ENCODE measurements at regions not wholly inside any gene's neighbourhood (a gene's known extent, or its start where the extent isn't known, plus 50 kb on each side); places are given as distances from the start of the nearest gene placed in this dataset.
"Not testable (repeated sequence)": the region's sequence is repeated elsewhere in the genome, so short reads cannot be mapped to it uniquely, and the experiment has no call there.

GRCh38 chr5:124502551-124502950 lies 243.9 kb downstream of the ZNF608 start:
- DNase-seq: no peak

DNA sequence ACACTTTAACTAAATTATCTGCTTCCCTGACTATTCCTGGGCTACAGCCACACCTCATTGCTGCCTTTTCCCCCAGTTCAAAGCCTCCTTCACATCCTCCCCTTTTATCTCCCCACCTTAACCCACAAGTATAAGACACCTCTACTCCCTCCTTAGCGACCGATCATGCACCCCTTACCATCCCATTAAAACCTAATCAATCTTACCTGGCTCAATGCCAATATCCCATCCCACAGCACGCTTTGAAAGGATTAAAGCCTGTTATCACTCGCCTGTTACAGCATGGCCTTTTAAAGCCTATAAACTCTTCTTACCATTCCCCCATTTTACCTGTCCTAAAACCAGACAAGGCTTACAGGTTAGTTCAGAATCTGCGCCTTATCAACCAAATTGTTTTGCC lies 246.6 kb downstream of the ZNF608 start:
- not testable (repeated sequence) for DNase-seq

- DNase-seq: not testable (repeated sequence)
These were observed 249.5 kb downstream of the ZNF608 start for GRCh38 chr5:124496968-124497367.

GRCh38 chr5:124494540-124495116 lies 251.8 kb downstream of the ZNF608 start:
- no peak for DNase-seq

DNA sequence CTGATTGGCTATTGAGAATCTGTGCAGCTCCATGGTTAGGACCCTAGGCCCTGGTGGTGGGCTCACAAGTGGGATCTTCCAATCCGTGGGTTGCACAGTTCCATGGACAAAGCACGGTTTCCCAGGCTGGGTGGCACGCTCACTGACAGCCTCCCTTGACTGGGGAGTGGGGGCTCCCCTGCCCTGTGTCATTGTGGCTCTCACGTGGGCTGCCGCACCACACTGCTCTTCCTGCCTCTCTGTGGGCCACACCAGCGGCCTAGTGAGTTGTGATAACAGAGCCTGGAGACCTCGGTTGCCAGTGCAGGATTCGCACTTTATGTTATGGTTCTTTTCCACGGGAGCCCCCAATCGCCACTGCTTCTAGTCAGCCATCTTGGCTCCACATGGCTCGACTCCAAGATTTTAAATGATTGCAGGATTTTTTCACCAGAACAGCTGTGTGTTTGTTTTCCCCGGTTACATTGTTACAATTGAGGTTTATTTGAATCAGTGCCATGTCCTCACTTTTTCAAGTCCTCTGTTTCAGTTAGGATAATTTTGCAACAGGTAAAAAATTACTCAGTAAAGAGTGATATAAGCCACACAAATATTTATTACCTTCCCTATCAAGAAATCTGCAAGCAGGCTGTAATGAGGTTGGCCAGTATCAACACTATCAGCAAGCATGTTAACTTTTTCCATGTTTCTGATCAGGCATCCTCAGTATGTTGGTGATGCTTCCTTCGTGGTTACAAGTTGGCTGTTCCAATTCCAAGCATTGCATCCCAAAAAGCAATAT lies 253.8 kb downstream of the ZNF608 start:
- DNase-seq: no peak

GRCh38 chr5:124490315-124490714 lies 256.1 kb downstream of the ZNF608 start:
- DNase-seq: not testable (repeated sequence)

GRCh38 chr5:124481419-124481818 lies 265.0 kb downstream of the ZNF608 start:
- no peak for DNase-seq

GRCh38 chr5:124480964-124481363 lies 265.5 kb downstream of the ZNF608 start:
- DNase-seq: no peak

- DNase-seq: no peak
These were observed 266.4 kb downstream of the ZNF608 start for GRCh38 chr5:124480022-124480421.

- no peak for DNase-seq
These were observed 268.2 kb downstream of the ZNF608 start for GRCh38 chr5:124478264-124478663.

DNA sequence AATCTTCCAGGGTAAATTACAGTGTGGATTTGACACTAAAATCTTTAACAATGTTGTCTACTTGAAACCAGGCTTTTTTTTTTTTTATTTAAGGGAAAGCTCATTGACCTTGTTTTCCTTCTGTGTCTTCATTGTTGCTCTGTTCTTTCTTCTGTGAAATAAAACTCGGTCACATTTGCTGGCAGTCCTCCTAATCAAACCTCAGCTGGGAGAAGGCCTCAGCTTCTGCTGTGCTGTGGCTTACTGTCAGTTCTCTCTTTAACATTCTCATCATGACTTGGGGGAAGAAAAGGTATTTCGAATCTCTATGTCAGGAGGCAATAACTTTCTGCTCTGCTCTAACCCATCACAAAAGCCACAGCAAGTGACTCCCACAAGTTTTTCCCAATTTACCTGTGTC lies 268.9 kb downstream of the ZNF608 start:
- DNase-seq: no peak

- no peak for DNase-seq
These were observed 269.4 kb downstream of the ZNF608 start for GRCh38 chr5:124477062-124477461.

GRCh38 chr5:124474528-124475215 lies 271.8 kb downstream of the ZNF608 start:
- no peak for DNase-seq

DNA sequence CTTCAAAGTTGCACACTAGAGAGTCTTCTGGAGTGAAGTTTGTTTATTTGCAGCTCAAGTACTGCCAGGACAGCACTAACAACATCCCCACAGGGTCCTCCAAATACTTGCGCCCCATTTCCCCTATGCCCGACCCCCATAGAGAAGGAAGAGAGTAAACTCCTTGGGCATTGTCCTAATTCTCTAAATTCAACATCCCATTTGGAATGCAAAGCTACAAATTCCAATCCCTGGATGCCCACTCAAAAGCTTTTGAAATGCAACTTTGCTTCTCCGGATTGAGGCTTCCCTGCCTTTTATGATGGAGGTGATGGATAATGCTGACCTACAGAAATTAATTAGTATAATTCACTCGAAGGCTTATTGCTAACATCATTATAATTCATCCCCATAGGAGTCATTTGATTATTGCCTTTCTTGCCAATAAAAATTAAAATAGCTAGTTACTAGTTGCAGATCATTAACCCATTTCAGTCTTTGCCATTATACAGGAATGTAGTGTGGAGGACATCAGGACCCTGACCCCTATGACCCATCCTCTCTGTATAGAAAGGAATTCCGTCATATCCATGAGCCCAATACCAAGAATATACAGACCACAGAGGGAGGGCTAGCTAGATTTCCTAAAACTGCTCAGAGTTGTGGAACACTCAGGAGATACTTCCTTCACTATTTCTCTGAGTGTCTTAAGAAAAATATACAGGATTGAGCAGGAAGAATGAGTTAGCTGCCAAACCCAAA lies 277.6 kb downstream of the ZNF608 start:
- DNase-seq: no peak

- no peak for DNase-seq
These were observed 278.7 kb downstream of the ZNF608 start for GRCh38 chr5:124467745-124468144.

- no peak for DNase-seq
These were observed 280.4 kb downstream of the ZNF608 start for GRCh38 chr5:124466011-124466410.

DNA sequence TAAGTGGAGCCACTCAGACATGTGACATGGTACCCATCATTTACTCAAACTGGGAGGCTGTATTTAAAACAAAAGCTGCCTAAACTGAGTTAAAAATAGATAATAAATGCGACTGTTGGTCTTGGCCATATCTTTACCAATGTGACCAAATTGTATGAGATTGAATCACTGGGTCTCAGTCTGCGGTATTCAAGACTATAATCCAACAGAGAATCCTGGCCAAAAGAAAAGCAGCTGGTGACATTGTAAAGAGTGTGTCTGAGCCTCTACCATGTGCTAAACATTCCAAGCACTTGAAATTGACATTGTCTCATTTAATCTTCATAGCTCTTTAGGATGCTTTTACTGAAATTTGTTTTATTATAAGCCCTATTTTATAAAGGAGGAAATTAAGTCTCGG lies 282.6 kb downstream of the ZNF608 start:
- DNase-seq: no peak

GRCh38 chr5:124462751-124463150 lies 283.7 kb downstream of the ZNF608 start:
- no peak for DNase-seq

DNA sequence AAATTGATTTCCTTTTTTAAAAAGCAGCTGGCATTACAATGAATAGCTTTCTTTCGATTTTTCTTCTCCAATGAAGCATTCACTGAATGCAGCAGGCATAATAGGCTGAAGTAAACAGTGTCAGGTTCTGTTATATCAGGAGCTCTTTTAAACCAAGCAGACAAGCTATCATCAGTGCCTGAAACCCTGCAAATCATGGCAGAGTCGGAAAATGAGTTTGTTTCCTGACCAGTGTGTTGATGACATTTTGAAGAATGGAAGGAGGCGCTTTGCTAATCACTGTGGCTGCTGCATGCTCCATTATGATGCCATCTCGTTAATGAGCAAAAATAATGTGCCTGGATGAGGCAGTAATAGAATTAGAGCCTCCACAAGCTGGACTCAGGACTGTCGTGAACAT lies 284.5 kb downstream of the ZNF608 start:
- DNase-seq: peak; percentile 87

DNA sequence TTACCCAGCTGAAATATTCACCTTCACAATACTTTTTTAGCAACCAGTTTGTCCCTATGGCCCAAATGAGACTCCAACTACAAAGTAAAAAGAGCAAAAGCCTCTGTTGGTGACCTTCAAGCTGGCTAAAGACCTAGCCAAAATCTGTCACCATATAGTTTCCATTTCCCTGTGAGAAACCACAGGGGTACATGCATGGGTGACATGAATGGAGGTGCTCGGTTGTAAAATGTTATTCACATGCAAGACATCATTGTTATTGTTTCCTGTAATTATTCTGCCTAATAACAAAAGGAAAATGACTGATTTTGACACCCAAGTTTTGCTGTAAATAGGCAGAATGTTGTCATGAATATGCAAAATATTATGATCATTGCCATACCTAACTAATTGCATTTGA lies 285.3 kb downstream of the ZNF608 start:
- DNase-seq: no peak

GRCh38 chr5:124460642-124461041 lies 285.8 kb downstream of the ZNF608 start:
- DNase-seq: no peak

GRCh38 chr5:124459984-124460383 lies 286.5 kb downstream of the ZNF608 start:
- no peak for DNase-seq

DNA sequence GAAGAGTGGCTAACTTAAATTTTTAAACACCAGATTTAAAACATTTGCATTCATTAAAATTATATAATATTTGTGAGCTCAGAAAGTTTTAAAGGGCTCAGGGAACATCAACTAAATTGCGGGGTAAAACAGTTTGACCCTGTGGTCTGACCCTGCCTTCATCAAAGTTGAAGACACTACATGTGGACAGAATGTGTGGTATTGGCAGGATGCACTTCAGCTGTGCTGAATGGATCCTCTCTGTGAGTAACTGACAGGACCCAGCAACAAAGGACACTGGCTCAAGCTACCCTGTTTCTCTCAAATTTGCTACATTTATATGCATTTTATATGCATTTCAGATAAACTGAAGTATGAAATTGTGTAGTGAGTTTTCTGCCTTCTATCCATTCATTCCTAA lies 288.5 kb downstream of the ZNF608 start:
- DNase-seq: no peak

Data from NCI-H2081 treated with DMSO at 0.1 percent for 48 hours (cell line).